ENCODE measurements at regions not wholly inside any gene's neighbourhood (a gene's known extent, or its start where the extent isn't known, plus 50 kb on each side); places are given as distances from the start of the nearest gene placed in this dataset.

GRCh38 chr10:30124704-30125103 lies 65.3 kb upstream of the JCAD start (continued):
- TF ChIP-seq CTCF (conservative IDR thresholded peaks at IDR 0.05; ENCODE audit: low read depth in 2 of 2), result no peak
- no peak for TF ChIP-seq ZNF462 (CRISPR knock-in tag; IDR thresholded peaks at IDR 0.05)

- H3K27ac Mint-ChIP-seq, result no peak overlapping the region
- Histone ChIP-seq H2AFZ (no peak overlapping the region), H3K4me2 (no peak overlapping the region), H3K9me2 (ENCODE audit: insufficient read depth) (no peaks in the 10 kb centered on the region), H3K36me3 (ENCODE audit: insufficient read depth) (no peaks in the 10 kb centered on the region), H3K27ac (ENCODE audit: low read depth) (no peak overlapping the region), H3K4me3 (no peak overlapping the region), H3F3A (replicated peaks; ENCODE audit: low read depth) (no peaks in the 10 kb centered on the region), H3K79me2 (replicated peaks; ENCODE audit: insufficient read depth) (no peaks in the 10 kb centered on the region), H4K20me1 (replicated peaks; ENCODE audit: insufficient read depth) (no peaks in the 10 kb centered on the region), H3K4me1 (ENCODE audit: insufficient read depth) (no peaks in the 10 kb centered on the region), H3K27me3 (ENCODE audit: insufficient read depth) (no peaks in the 10 kb centered on the region)
- H3K36me3 Mint-ChIP-seq (ENCODE audit: low read depth), result no peaks in the 10 kb centered on the region; the same call in 2 of the 3 replicates
- no peak for ATAC-seq
- H3K4me1 Mint-ChIP-seq, result no peaks in the 10 kb centered on the region
- DNase-seq (ENCODE audit: low spot score), result no peak
- H3K27me3 Mint-ChIP-seq (ENCODE audit: insufficient read depth, low read depth, poor library complexity), result peaks cover 5% of the 10 kb centered on the region
- H3K4me3 Mint-ChIP-seq, result no peak overlapping the region
- H3K9me3 Mint-ChIP-seq, result no peaks in the 10 kb centered on the region; the same call in 2 of the 3 replicates
- TF ChIP-seq ETS1 (IDR thresholded peaks at IDR 0.05), result no peak
Measured at GRCh38 chr10:30121401-30121800, 62.0 kb upstream of the JCAD start.

All from GM23338 (cell line).